Panc1 (cell line): ENCODE measurements at regions not wholly inside any gene's neighbourhood (a gene's known extent, or its start where the extent isn't known, plus 50 kb on each side); places are given as distances from the start of the nearest gene placed in this dataset.

Source experiments
- ATAC-seq: fragments of 200-7000 bp; cut with Tn5 transposase; 2 replicates; pipeline ENCODE4 v1.9.1; 2020; ENCODE audit warnings: mild to moderate bottlenecking, moderate library complexity
- BruUV-seq: library from RNA; stranded (reverse); fragments of 400-500 nt; replicated peaks from 2 replicates; lab custom pipeline; 2021; lab: Mats Ljungman, UMichigan
- CTCF ChIA-PET: fragments of 300-600 bp; sonication (Branson Sonifier 250); formaldehyde crosslinking; loops from one replicate; lab custom pipeline; 2022; ENCODE audit warnings: antibody characterized with exemption; lab: Charles Lee
- POLR2A ChIA-PET: fragments of 300-600 bp; sonication (Branson Sonifier 250); formaldehyde crosslinking; loops from one replicate; lab custom pipeline; 2022; ENCODE audit warnings: antibody characterized with exemption; lab: Charles Lee
- DNase-seq: peaks from one replicate; pipeline ENCODE4 v3.0.0-alpha.2; 2010; ENCODE audit warnings: low read depth, low spot score
- H3K27ac ChIP-seq: 2 replicates; pipeline ENCODE4 v1.5.1; 2011; ENCODE audit warnings: mild to moderate bottlenecking, low read length, inconsistent platforms
- H3K27me3 ChIP-seq: fragments of 200-500 bp; sonication (Bioruptor generic); 2 replicates; pipeline ENCODE4 v1.6.0; 2014; ENCODE audit warnings: low read length, inconsistent platforms; ENCODE audit not compliant: control insufficient read depth, insufficient read depth
- H3K36me3 ChIP-seq: fragments of 200-500 bp; sonication (Bioruptor generic); 2 replicates; pipeline ENCODE4 v1.5.1; 2014; ENCODE audit warnings: inconsistent platforms, mild to moderate bottlenecking, low read length, moderate library complexity; ENCODE audit not compliant: control insufficient read depth, insufficient read depth
- H3K4me1 ChIP-seq: 2 replicates; pipeline ENCODE4 v1.5.1; 2011; ENCODE audit warnings: inconsistent platforms, mild to moderate bottlenecking, low read length, moderate library complexity; ENCODE audit not compliant: control insufficient read depth, insufficient read depth
- H3K4me3 ChIP-seq, 2 experiments: 2 replicates each; pipeline ENCODE4 v1.5.1; 2011 to 2012; ENCODE audit warnings: low read depth in 2 of 2, low read length in 2 of 2, mild to moderate bottlenecking in 2 of 2, inconsistent platforms in 1 of 2, moderate library complexity in 1 of 2
- H3K9me3 ChIP-seq: fragments of 200-500 bp; sonication (Bioruptor generic); 2 replicates; pipeline ENCODE4 v1.5.1; 2014; ENCODE audit warnings: low read depth, mild to moderate bottlenecking, inconsistent platforms, low read length, moderate library complexity; ENCODE audit not compliant: control insufficient read depth, insufficient read depth
- CTCF ChIP-seq: fragments of 450-650 bp; IDR thresholded peaks from 2 replicates; pipeline ENCODE4 v1.5.1; 2017; ENCODE audit warnings: mild to moderate bottlenecking
- POLR2AphosphoS5 ChIP-seq: IDR thresholded peaks from 2 replicates; pipeline ENCODE4 v1.6.1; 2012; ENCODE audit warnings: mild to moderate bottlenecking, low read depth, low read length, moderate library complexity
- SIN3A ChIP-seq: IDR thresholded peaks from 2 replicates; pipeline ENCODE4 v1.6.1; 2012; ENCODE audit warnings: low read depth, mild to moderate bottlenecking, low read length, moderate library complexity, borderline replicate concordance; ENCODE audit not compliant: insufficient read depth
- TCF7L2 ChIP-seq: IDR thresholded peaks from 2 replicates; pipeline ENCODE4 v1.6.1; 2011; ENCODE audit warnings: mild to moderate bottlenecking, low read depth, low read length, inconsistent platforms
- in situ Hi-C: cut with HindIII; loops from 2 replicates; pipeline ENCODE4 v1.10.0; 2016; ENCODE audit warnings: low sequenced_read_pairs, low pct_unique_long_range_greater_than_20kb
- intact Hi-C: fragments of 100-400 bp; cut with micrococcal nuclease; formaldehyde crosslinking; loops from one replicate; pipeline ENCODE4 v1.10.0; 2022; ENCODE audit not compliant: unreplicated experiment
- TF ChIP-seq, protein P1 (sequence below), 2 experiments: IDR thresholded peaks; 2 replicates each; pipeline ENCODE4 v1.6.1; 2011 to 2012; ENCODE audit warnings: low read depth in 2 of 2, control low read depth in 1 of 2, low read length in 1 of 2, mild to moderate bottlenecking in 1 of 2, moderate library complexity in 1 of 2; ENCODE audit not compliant: insufficient read depth in 1 of 2

DNA sequence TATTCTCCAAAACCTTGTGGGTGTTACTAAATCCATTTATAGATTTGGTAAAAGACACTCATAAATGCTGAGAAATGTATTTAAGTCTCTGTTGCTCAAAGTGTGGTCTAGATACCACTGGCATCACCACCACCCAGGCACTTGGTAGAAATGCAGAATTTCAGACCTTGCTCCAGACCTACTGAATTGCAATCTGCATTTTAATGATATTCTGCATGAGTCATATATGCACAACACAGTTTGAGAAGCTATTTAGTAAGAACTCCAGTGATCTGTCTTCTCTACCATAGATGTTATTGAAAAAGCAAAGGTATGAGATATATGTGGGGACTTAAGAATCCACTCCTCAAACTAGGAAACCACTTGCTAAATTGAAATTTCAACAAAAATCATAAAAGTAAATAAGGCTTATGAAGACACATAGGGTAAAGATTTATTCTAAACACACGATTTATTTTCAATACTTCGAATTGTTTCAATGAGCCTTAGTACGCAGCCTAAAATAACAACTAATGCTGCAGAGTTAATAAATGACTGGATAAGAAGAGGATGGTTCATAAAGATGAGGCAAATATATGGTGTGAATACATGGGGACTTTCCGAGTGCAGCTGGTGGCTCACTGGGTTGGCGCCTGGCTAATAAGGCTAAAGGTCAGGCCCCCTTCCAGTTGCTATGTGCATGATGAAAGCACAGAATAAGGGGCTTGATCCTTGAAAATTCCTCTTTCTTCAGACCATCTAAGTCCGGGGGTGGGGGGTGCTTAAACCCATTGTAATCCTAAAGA lies 813.3 kb downstream of the NR2F2 start:
- ChIA-PET CTCF (no interaction called here), POLR2A (no interaction called here)
- BruUV-seq = no TSS peak
- ATAC-seq (no peak), DNase-seq (no peak)
- Histone ChIP-seq H3K4me1 (no peaks in the 10 kb centered on the region), H3K36me3 (no peaks in the 10 kb centered on the region), H3K4me3 (no peak overlapping the region), H3K27me3 (no peaks in the 10 kb centered on the region), H3K9me3 (no peaks in the 10 kb centered on the region), H3K27ac (no peak overlapping the region)
- no peak for TF ChIP-seq POLR2AphosphoS5
- no peak for TF ChIP-seq TCF7L2
- TF ChIP-seq CTCF = no peak
- TF ChIP-seq SIN3A = no peak
- TF ChIP-seq, protein P1, sequence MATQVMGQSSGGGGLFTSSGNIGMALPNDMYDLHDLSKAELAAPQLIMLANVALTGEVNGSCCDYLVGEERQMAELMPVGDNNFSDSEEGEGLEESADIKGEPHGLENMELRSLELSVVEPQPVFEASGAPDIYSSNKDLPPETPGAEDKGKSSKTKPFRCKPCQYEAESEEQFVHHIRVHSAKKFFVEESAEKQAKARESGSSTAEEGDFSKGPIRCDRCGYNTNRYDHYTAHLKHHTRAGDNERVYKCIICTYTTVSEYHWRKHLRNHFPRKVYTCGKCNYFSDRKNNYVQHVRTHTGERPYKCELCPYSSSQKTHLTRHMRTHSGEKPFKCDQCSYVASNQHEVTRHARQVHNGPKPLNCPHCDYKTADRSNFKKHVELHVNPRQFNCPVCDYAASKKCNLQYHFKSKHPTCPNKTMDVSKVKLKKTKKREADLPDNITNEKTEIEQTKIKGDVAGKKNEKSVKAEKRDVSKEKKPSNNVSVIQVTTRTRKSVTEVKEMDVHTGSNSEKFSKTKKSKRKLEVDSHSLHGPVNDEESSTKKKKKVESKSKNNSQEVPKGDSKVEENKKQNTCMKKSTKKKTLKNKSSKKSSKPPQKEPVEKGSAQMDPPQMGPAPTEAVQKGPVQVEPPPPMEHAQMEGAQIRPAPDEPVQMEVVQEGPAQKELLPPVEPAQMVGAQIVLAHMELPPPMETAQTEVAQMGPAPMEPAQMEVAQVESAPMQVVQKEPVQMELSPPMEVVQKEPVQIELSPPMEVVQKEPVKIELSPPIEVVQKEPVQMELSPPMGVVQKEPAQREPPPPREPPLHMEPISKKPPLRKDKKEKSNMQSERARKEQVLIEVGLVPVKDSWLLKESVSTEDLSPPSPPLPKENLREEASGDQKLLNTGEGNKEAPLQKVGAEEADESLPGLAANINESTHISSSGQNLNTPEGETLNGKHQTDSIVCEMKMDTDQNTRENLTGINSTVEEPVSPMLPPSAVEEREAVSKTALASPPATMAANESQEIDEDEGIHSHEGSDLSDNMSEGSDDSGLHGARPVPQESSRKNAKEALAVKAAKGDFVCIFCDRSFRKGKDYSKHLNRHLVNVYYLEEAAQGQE (IDR thresholded peaks at IDR 0.05; ENCODE audit: insufficient read depth in 1 of 2, low read depth in 2 of 2, low read length in 1 of 2) = no peak
- in situ Hi-C loops = no loop called here
- intact Hi-C loops = no loop called here

DNA sequence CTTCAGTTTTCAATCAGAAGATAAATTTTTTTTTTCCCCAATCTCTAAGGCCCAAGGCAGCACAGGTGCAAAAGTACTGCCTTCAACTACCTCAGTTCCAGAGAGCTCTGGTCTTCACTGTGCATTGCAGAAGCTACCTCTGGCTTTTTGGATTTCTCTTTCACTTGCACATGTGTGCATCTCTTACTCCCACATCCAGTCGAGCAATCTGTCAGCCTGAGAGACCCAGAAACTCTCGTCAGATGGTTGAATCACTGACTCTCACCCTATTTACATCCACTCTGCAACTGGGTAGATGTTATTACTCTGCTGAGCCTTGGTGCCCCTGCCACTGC lies 813.8 kb downstream of the NR2F2 start:
- Histone ChIP-seq H3K9me3 (no peaks in the 10 kb centered on the region), H3K36me3 (no peaks in the 10 kb centered on the region), H3K27me3 (no peaks in the 10 kb centered on the region), H3K27ac (no peak overlapping the region), H3K4me1 (no peaks in the 10 kb centered on the region), H3K4me3 (no peak overlapping the region)
- intact Hi-C loops (no loop called here), in situ Hi-C loops (no loop called here)
- DNase-seq = no peak
- CTCF ChIA-PET = no interaction called here
- no TSS peak for BruUV-seq
- POLR2A ChIA-PET = no interaction called here
- ATAC-seq = no peak
- TF ChIP-seq SIN3A (no peak), TCF7L2 (no peak), POLR2AphosphoS5 (no peak), CTCF (no peak)
- TF ChIP-seq, protein P1 (IDR thresholded peaks at IDR 0.05; ENCODE audit: insufficient read depth in 1 of 2, low read depth in 2 of 2, low read length in 1 of 2) = no peak
